Left lung (tissue), 4 donors: ENCODE measurements at regions not wholly inside any gene's neighbourhood (a gene's known extent, or its start where the extent isn't known, plus 50 kb on each side); places are given as distances from the start of the nearest gene placed in this dataset.

Experiments used
- ATAC-seq: fragments of 200-7000 bp; cut with Tn5 transposase; one replicate; pipeline ENCODE4 v1.9.1; 2020; ENCODE audit warnings: moderate library complexity
- DNase-seq, 4 donors: peaks; one replicate each; pipeline ENCODE4 v3.0.0-alpha.2; 2013 to 2020
- H3K27ac ChIP-seq, 2 donors: fragments of 200-600 bp; sonication (generic) in 1 of 2; one replicate each; pipeline versions ENCODE4 v1.5.0 to v1.8.0; 2020 to 2021
- H3K27me3 ChIP-seq, 2 donors: fragments of 200-600 bp; sonication (generic) in 1 of 2; one replicate each; pipeline versions ENCODE4 v1.5.0 to v1.8.0; 2020 to 2021
- H3K36me3 ChIP-seq, 2 donors: fragments of 200-600 bp; sonication (generic) in 1 of 2; one replicate each; pipeline versions ENCODE4 v1.5.0 to v1.8.0; 2020 to 2021
- H3K4me1 ChIP-seq, 2 donors: fragments of 200-600 bp; one replicate each; pipeline ENCODE4 v1.8.0; 2021
- H3K4me3 ChIP-seq, 2 donors: fragments of 200-600 bp; sonication (generic) in 1 of 2; one replicate each; pipeline versions ENCODE4 v1.5.0 to v1.8.0; 2020 to 2021; ENCODE audit warnings: mild to moderate bottlenecking in 1 of 2
- H3K9me3 ChIP-seq, 2 donors: fragments of 200-600 bp; sonication (generic) in 1 of 2; one replicate each; pipeline versions ENCODE4 v1.5.0 to v1.8.0; 2020 to 2021
- CTCF ChIP-seq, 2 donors: fragments of 200-600 bp; sonication (generic) in 1 of 2; IDR thresholded peaks; one replicate each; pipeline versions ENCODE4 v1.5.0 to v1.8.0; 2021; ENCODE audit warnings: antibody characterized with exemption in 2 of 2
- intact Hi-C, 2 donors: fragments of 100-400 bp; cut with DNase I; formaldehyde crosslinking; loops; one replicate each; pipeline versions ENCODE4 v1.11.2 to v1.14.2; 2022
- donor health status: DM: no; HTN: yes; CAD: no.
- donor health status: DM: no; HTN: no; CAD: no.

DNA sequence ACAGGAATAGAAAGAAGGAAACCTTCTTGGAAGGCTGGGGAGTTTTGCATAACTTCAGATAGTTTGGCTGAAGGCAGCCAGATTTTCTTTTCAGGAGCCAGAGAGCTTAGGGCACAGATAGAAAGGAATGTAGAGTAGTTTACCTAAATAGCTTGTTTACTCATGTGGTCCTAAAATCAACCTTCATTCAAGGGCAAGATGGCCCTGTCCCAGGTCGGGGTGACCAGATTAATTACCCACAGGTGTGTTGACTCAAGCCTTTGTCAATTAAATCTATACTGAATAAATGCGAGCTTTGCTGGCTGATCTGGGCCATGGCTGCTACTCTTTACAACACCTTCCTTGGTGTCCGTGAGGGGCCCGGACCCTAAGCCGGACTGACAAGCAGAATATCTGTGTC lies 792.0 kb upstream of the MAN1A1 start:
- intact Hi-C loops, result no loop called here
- no peak for ATAC-seq
- Histone ChIP-seq H3K27ac (no peak overlapping the region), H3K27me3 (no peaks in the 10 kb centered on the region), H3K4me1 (no peaks in the 10 kb centered on the region), H3K36me3 (no peaks in the 10 kb centered on the region), H3K4me3 (no peak overlapping the region), H3K9me3 (no peaks in the 10 kb centered on the region)
- DNase-seq, result peak in 1 of 4 donors; percentile 41
- TF ChIP-seq CTCF (IDR thresholded peaks at IDR 0.05), result no peak

DNA sequence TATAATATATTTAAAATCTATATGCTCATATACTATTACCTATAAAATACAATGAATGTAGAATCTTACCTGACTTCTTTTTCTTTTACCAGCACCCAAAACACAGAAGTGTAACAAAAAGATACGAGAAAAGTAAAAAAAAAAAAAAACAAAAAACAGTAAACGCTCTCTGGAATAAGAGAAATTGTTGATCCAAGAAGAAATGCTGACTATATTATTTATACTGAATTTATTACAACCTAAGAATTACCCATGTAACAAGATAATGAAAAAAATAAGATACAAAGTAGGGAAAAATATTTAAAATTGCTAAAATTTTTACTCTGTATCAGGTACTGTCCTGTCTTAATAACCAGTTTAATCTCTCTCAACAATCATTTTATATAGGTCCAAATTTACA lies 787.9 kb upstream of the MAN1A1 start:
- Histone ChIP-seq H3K4me3 (no peak overlapping the region), H3K27me3 (no peaks in the 10 kb centered on the region), H3K9me3 (no peaks in the 10 kb centered on the region), H3K36me3 (no peaks in the 10 kb centered on the region), H3K4me1 (no peaks in the 10 kb centered on the region), H3K27ac (no peak overlapping the region)
- DNase-seq, result no peak
- intact Hi-C loops, result no loop called here
- no peak for ATAC-seq
- no peak for TF ChIP-seq CTCF (IDR thresholded peaks at IDR 0.05)

DNA sequence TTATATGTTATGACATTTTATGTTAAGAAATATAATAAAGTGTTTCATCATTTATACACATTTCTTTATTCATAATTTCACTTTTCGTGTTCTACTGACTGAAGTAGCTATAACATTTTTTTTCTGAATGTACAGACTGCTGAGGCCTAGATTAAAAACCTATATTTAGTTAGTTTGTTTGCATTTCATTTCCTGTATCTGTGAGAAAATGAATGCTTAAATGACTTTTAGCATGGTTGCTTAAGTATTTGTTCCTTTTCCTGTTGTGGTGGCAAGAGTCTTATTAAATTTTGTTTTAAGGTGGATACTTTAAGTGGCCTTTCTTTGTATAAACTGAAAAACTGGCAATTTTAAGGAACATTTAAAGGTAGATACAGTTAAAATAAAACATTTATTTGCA lies 779.7 kb upstream of the MAN1A1 start:
- H3K4me3 ChIP-seq, result no peak overlapping the region
- ATAC-seq, result no peak
- no peaks in the 10 kb centered on the region for H3K9me3 ChIP-seq
- TF ChIP-seq CTCF (IDR thresholded peaks at IDR 0.05), result no peak
- intact Hi-C loops, result no loop called here
- no peak for DNase-seq
- H3K27ac ChIP-seq, result no peak overlapping the region
- no peaks in the 10 kb centered on the region for H3K27me3 ChIP-seq
- no peaks in the 10 kb centered on the region for H3K36me3 ChIP-seq
- H3K4me1 ChIP-seq, result no peaks in the 10 kb centered on the region

DNA sequence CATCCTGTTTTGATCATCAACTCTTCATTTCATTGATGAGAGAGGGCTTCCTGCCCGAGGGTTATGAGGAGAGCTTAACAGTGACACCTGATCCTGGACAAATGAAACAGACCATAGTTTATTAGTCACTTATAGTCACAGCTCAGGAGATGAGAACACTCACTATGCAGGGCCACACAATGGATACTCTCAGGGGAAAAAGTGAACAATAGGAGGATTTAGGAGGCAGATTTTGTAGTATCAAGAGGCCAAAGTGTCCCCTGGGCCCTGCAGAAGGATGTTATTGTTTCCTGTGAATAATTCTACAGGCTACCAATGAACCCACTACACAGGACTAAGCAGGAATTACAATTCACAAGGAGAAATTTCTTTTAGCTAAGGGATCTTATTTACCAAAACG lies 772.8 kb upstream of the MAN1A1 start:
- intact Hi-C loops, result no loop called here
- Histone ChIP-seq H3K4me3 (no peak overlapping the region), H3K27me3 (no peaks in the 10 kb centered on the region), H3K36me3 (no peaks in the 10 kb centered on the region), H3K9me3 (no peaks in the 10 kb centered on the region), H3K27ac (no peak overlapping the region), H3K4me1 (no peaks in the 10 kb centered on the region)
- no peak for TF ChIP-seq CTCF (IDR thresholded peaks at IDR 0.05)
- ATAC-seq, result no peak
- DNase-seq, result no peak

DNA sequence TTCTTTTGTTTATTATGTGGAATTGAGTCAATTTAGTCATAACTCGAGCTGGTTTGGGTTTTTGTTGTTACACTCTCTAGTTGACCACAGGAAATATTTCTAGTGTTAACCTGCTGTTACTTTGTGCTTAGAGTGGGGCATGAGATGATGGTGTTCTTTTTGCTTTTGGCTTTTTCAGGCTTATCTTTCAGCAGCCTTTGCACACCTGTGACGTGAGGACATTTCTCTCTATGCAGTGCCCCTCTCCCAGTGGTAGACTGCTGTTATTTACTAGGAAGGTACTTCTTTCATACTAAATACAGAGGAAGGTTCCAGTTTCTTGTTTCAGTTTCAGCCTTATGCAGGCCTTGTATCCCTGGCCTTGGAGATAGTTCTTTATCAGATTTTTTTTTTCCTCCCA lies 766.8 kb upstream of the MAN1A1 start:
- Histone ChIP-seq H3K4me1 (no peaks in the 10 kb centered on the region), H3K27me3 (no peaks in the 10 kb centered on the region), H3K4me3 (no peak overlapping the region), H3K9me3 (peaks cover 0 to 2% of the 10 kb centered on the region in 2 donors), H3K36me3 (no peaks in the 10 kb centered on the region), H3K27ac (no peak overlapping the region)
- intact Hi-C loops, result no loop called here
- DNase-seq, result no peak
- ATAC-seq, result no peak
- no peak for TF ChIP-seq CTCF (IDR thresholded peaks at IDR 0.05)
